GM23338 (cell line): ENCODE measurements at regions not wholly inside any gene's neighbourhood (a gene's known extent, or its start where the extent isn't known, plus 50 kb on each side); places are given as distances from the start of the nearest gene placed in this dataset.
A peak's percentile ranks its signal among the peaks of the same experiment; 100 is the strongest.

Source experiments
- ATAC-seq: fragments of 200-7000 bp; cut with Tn5 transposase; 3 replicates; pipeline ENCODE4 v1.9.1; 2020
- DNase-seq: peaks from one replicate; pipeline ENCODE4 v3.0.0-alpha.2; 2015; ENCODE audit warnings: low spot score
- H2AFZ ChIP-seq: fragments of 200-600 bp; sonication (generic); 2 replicates; pipeline ENCODE4 v1.8.0; 2016; ENCODE audit warnings: antibody characterized with exemption, mild to moderate bottlenecking, moderate library complexity
- H3F3A ChIP-seq: fragments of 200-600 bp; sonication (generic); replicated peaks from 2 replicates; pipeline ENCODE4 v1.8.0; 2017; ENCODE audit warnings: antibody characterized with exemption, mixed run types, low read depth
- H3K27ac ChIP-seq: fragments of 200-600 bp; sonication (generic); 2 replicates; pipeline ENCODE4 v1.6.1; 2016; ENCODE audit warnings: low read depth
- H3K27me3 ChIP-seq: fragments of 200-600 bp; sonication (generic); 2 replicates; pipeline ENCODE4 v1.8.0; 2016; ENCODE audit warnings: mild to moderate bottlenecking, mixed run types, moderate library complexity; ENCODE audit not compliant: insufficient read depth
- H3K36me3 ChIP-seq: fragments of 200-600 bp; sonication (generic); 2 replicates; pipeline ENCODE4 v1.8.0; 2016; ENCODE audit warnings: mild to moderate bottlenecking; ENCODE audit not compliant: insufficient read depth
- H3K4me1 ChIP-seq: fragments of 200-600 bp; sonication (generic); 2 replicates; pipeline ENCODE4 v1.8.0; 2016; ENCODE audit warnings: mild to moderate bottlenecking, moderate library complexity; ENCODE audit not compliant: insufficient read depth
- H3K4me2 ChIP-seq: fragments of 200-600 bp; sonication (generic); 2 replicates; pipeline ENCODE4 v1.7.1; 2017; ENCODE audit warnings: mixed run types
- H3K4me3 ChIP-seq: fragments of 200-600 bp; sonication (generic); 2 replicates; pipeline ENCODE4 v1.6.1; 2016; ENCODE audit warnings: mixed run types
- H3K79me2 ChIP-seq: fragments of 200-600 bp; sonication (generic); replicated peaks from 2 replicates; pipeline ENCODE4 v1.8.0; 2017; ENCODE audit warnings: mild to moderate bottlenecking; ENCODE audit not compliant: insufficient read depth
- H3K9me2 ChIP-seq: fragments of 200-600 bp; sonication (generic); 2 replicates; pipeline ENCODE4 v1.8.0; 2017; ENCODE audit not compliant: insufficient read depth
- H4K20me1 ChIP-seq: fragments of 200-600 bp; sonication (generic); replicated peaks from 2 replicates; pipeline ENCODE4 v1.8.0; 2017; ENCODE audit warnings: mild to moderate bottlenecking; ENCODE audit not compliant: insufficient read depth
- H3K27ac Mint-ChIP-seq: 2 replicates; pipeline ENCODE4 v1.8.0; 2020; ENCODE audit warnings: inconsistent platforms, mild to moderate bottlenecking, moderate library complexity, mixed read lengths
- H3K27me3 Mint-ChIP-seq: 3 replicates; pipeline ENCODE4 v1.8.0; 2022; ENCODE audit warnings: low read depth, mild to moderate bottlenecking, moderate library complexity, mixed read lengths, inconsistent platforms; ENCODE audit not compliant: insufficient read depth, poor library complexity
- H3K36me3 Mint-ChIP-seq: 3 replicates; pipeline ENCODE4 v1.8.0; 2021; ENCODE audit warnings: low read depth, mild to moderate bottlenecking, inconsistent platforms, moderate library complexity, mixed read lengths
- H3K4me1 Mint-ChIP-seq: 3 replicates; pipeline ENCODE4 v1.8.0; 2020; ENCODE audit warnings: mild to moderate bottlenecking, inconsistent platforms, mixed read lengths
- H3K4me3 Mint-ChIP-seq: 3 replicates; pipeline ENCODE4 v1.8.0; 2021; ENCODE audit warnings: moderate library complexity, mild to moderate bottlenecking, inconsistent platforms, mixed read lengths
- H3K9me3 Mint-ChIP-seq: 3 replicates; pipeline ENCODE4 v1.8.0; 2020; ENCODE audit warnings: moderate library complexity, mild to moderate bottlenecking, inconsistent platforms, mixed read lengths
- CREB1 ChIP-seq: fragments of 250-450 bp; sonication (Bioruptor Pico); IDR thresholded peaks from 2 replicates; pipeline ENCODE4 v1.5.0; 2020; ENCODE audit warnings: low read depth, mild to moderate bottlenecking, moderate library complexity
- CTCF ChIP-seq, 2 experiments: fragments of 200-600 bp in 1 of 2; sonication (generic) in 1 of 2; conservative IDR thresholded peaks; 2 replicates each; pipeline versions ENCODE4 v1.5.1 to v1.6.1; 2016 to 2017; ENCODE audit warnings: antibody characterized with exemption in 2 of 2, low read depth in 2 of 2, mild to moderate bottlenecking in 2 of 2, moderate library complexity in 1 of 2
- ETS1 ChIP-seq: IDR thresholded peaks from 2 replicates; pipeline ENCODE4 v1.6.1; 2016; ENCODE audit warnings: antibody characterized with exemption
- EZH2 ChIP-seq: fragments of 200-600 bp; sonication (generic); IDR thresholded peaks from one replicate; pipeline ENCODE4 v1.8.0; 2017; ENCODE audit warnings: antibody characterized with exemption, mild to moderate bottlenecking, low read depth; ENCODE audit not compliant: unreplicated experiment
- EZH2phosphoT487 ChIP-seq: fragments of 200-600 bp; sonication (generic); IDR thresholded peaks from one replicate; pipeline ENCODE4 v1.8.1; 2018; ENCODE audit warnings: antibody characterized with exemption; ENCODE audit not compliant: unreplicated experiment
- JUNB ChIP-seq: IDR thresholded peaks from one replicate; pipeline ENCODE4 v1.6.1; 2016; ENCODE audit warnings: antibody characterized with exemption; ENCODE audit not compliant: unreplicated experiment
- NANOG ChIP-seq: IDR thresholded peaks from 2 replicates; pipeline ENCODE4 v1.6.1; 2016; ENCODE audit warnings: antibody characterized with exemption, borderline replicate concordance
- POLR2AphosphoS5 ChIP-seq: IDR thresholded peaks from 2 replicates; pipeline ENCODE4 v1.6.1; 2016; ENCODE audit warnings: antibody characterized with exemption, low read depth
- REST ChIP-seq: IDR thresholded peaks from one replicate; pipeline ENCODE4 v1.6.1; 2018; ENCODE audit warnings: antibody characterized with exemption; ENCODE audit not compliant: unreplicated experiment
- STAT1 ChIP-seq: IDR thresholded peaks from one replicate; pipeline ENCODE4 v1.6.1; 2016; ENCODE audit warnings: antibody characterized with exemption; ENCODE audit not compliant: unreplicated experiment
- ZNF114 ChIP-seq: fragments of 250-450 bp; sonication (Bioruptor Pico); IDR thresholded peaks from 2 replicates; pipeline ENCODE4 v1.5.0; 2020; ENCODE audit warnings: mild to moderate bottlenecking, moderate library complexity
- ZNF331 ChIP-seq: fragments of 250-450 bp; sonication (Bioruptor Pico); IDR thresholded peaks from 2 replicates; pipeline ENCODE4 v1.5.0; 2020; ENCODE audit warnings: low read depth, mild to moderate bottlenecking, moderate library complexity
- ZNF462 ChIP-seq: fragments of 250-450 bp; sonication (Bioruptor Pico); IDR thresholded peaks from 2 replicates; pipeline ENCODE4 v1.5.0; 2020; ENCODE audit warnings: mild to moderate bottlenecking, moderate library complexity

- ATAC-seq (no peak), DNase-seq (no peak)
- Histone ChIP-seq H3K79me2 (0 out of 2 replicates have a peak, but pooled peaks cover 13% of the 10 kb centered on the region), H3K27ac (no peak overlapping the region; the same call in 1 of the 2 replicates), H3K36me3 (no peaks in the 10 kb centered on the region), H3F3A (peaks cover 16% of the 10 kb centered on the region), H4K20me1 (no peaks in the 10 kb centered on the region), H3K4me3 (no peak overlapping the region), H3K9me2 (no peaks in the 10 kb centered on the region), H3K4me2 (0 out of 2 replicates have a peak overlapping the region, but pooled peaks have one; percentile 26), H3K27me3 (peaks cover 16% of the 10 kb centered on the region), H2AFZ (no peak overlapping the region), H3K4me1 (peaks cover 37% of the 10 kb centered on the region)
- H3K36me3 Mint-ChIP-seq: peaks cover 7% of the 10 kb centered on the region; the same call in 2 of the 3 replicates
- peaks cover 26% of the 10 kb centered on the region for H3K27me3 Mint-ChIP-seq
- H3K9me3 Mint-ChIP-seq: peaks cover 3% of the 10 kb centered on the region; the same call in 1 of the 3 replicates
- H3K27ac Mint-ChIP-seq: no peak overlapping the region
- no peak overlapping the region for H3K4me3 Mint-ChIP-seq
- TF ChIP-seq ZNF462 (no peak), JUNB (no peak), EZH2 (no peak), CREB1 (CRISPR knock-in tag) (no peak), POLR2AphosphoS5 (no peak), NANOG (no peak), EZH2phosphoT487 (no peak), STAT1 (no peak), ZNF114 (CRISPR knock-in tag) (no peak), CTCF (conservative IDR thresholded peaks at IDR 0.05; ENCODE audit: low read depth in 2 of 2) (no peak), ZNF331 (CRISPR knock-in tag) (no peak), ETS1 (no peak), REST (no peak)
- H3K4me1 Mint-ChIP-seq: peaks cover 36% of the 10 kb centered on the region
Observed at GRCh38 chr16:85326113-85326793, 214.0 kb upstream of the CIBAR2 start.
